ENCODE measurements at regions not wholly inside any gene's neighbourhood (a gene's known extent, or its start where the extent isn't known, plus 50 kb on each side); places are given as distances from the start of the nearest gene placed in this dataset.

DNA sequence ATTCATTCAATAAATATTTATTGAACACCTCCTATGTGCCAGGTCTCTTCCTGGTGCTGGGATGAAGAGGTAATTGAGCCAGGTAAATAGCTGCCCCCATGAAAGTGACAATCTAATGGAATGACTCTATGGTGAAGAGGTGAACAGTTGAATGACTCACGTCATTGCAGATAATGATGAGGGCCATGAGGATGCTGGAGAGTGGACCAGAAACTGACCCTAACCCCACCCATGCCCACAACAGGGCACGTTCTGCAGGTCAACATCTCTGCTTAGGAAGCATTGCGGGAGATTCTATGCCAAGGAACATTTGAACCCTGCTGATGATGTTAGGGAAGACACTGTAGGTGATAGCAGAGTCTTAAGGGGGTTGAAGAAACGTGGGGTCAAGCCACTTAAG is 788.9 kb upstream of the TBX3 start (continued):
- no peak for TF ChIP-seq NFRKB (IDR thresholded peaks at IDR 0.05; ENCODE audit: low read depth)
- TF ChIP-seq, protein P1, sequence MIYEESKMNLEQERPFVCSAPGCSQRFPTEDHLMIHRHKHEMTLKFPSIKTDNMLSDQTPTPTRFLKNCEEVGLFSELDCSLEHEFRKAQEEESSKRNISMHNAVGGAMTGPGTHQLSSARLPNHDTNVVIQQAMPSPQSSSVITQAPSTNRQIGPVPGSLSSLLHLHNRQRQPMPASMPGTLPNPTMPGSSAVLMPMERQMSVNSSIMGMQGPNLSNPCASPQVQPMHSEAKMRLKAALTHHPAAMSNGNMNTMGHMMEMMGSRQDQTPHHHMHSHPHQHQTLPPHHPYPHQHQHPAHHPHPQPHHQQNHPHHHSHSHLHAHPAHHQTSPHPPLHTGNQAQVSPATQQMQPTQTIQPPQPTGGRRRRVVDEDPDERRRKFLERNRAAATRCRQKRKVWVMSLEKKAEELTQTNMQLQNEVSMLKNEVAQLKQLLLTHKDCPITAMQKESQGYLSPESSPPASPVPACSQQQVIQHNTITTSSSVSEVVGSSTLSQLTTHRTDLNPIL (CRISPR knock-in tag; IDR thresholded peaks at IDR 0.05), result no peak
- no peak for TF ChIP-seq SIN3B (IDR thresholded peaks at IDR 0.05; ENCODE audit: low read depth)
- no peak for TF ChIP-seq NKRF (IDR thresholded peaks at IDR 0.05; ENCODE audit: borderline replicate concordance)
- TF ChIP-seq ZNF224 (CRISPR knock-in tag; IDR thresholded peaks at IDR 0.05), result no peak
- TF ChIP-seq ZNF277 (CRISPR knock-in tag; IDR thresholded peaks at IDR 0.05; ENCODE audit: borderline replicate concordance), result no peak
- TF ChIP-seq MCM5 (IDR thresholded peaks at IDR 0.05; ENCODE audit: low read depth), result no peak
- TF ChIP-seq ELF2 (CRISPR knock-in tag; IDR thresholded peaks at IDR 0.05), result no peak
- TF ChIP-seq ZBTB17 (CRISPR knock-in tag; IDR thresholded peaks at IDR 0.05), result no peak
- TF ChIP-seq NEUROD1 (IDR thresholded peaks at IDR 0.05; ENCODE audit: borderline replicate concordance, low read depth, low read length, partially characterized antibody), result no peak
- TF ChIP-seq PURB (CRISPR knock-in tag; IDR thresholded peaks at IDR 0.05; ENCODE audit: low read depth), result no peak

Data from K562 (cell line).